ENCODE measurements at regions not wholly inside any gene's neighbourhood (a gene's known extent, or its start where the extent isn't known, plus 50 kb on each side); places are given as distances from the start of the nearest gene placed in this dataset.

GRCh38 chr4:178296669-178297068, 854.4 kb upstream of the AGA start:
- no peak for TF ChIP-seq CTCF (IDR thresholded peaks at IDR 0.05)
- no peak for TF ChIP-seq POLR2A (IDR thresholded peaks at IDR 0.05)
- Histone ChIP-seq H3K9me3 (no peaks in the 10 kb centered on the region), H3K27me3 (no peaks in the 10 kb centered on the region), H3K36me3 (ENCODE audit: low read depth, missing control alignments) (no peaks in the 10 kb centered on the region), H3K4me3 (no peak overlapping the region), H3K27ac (no peak overlapping the region), H3K4me1 (no peaks in the 10 kb centered on the region)
- intact Hi-C loops (cut with DNase I; ENCODE audit: low total_unique reads) = no loop called here
- WGBS, 2 donors = 100% methylated on average over 1 of the region's 1 CpG
- no peak for DNase-seq

DNA sequence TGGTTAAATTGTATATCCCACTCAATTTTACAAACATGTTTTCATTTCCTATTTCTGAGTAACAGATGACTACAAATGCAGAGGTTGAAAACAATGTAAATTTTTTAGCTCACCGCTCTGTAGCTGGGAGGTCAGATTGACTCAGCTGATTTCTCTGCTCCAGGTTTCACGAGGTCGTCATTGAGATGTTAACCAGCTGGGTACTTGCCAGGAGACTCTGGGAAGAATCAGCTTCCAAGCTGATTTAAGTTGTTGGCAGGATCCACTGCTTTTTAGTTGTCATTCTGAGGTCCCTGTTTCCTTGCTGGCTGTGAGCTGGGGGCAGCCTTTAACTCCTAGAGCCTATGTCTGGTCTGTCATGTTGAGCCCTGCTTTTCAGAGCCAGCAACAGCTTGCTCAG, 864.3 kb upstream of the AGA start:
- Histone ChIP-seq H3K9me3 (no peaks in the 10 kb centered on the region), H3K4me3 (no peak overlapping the region), H3K27ac (no peak overlapping the region), H3K4me1 (no peaks in the 10 kb centered on the region), H3K36me3 (ENCODE audit: low read depth, missing control alignments) (no peaks in the 10 kb centered on the region), H3K27me3 (no peaks in the 10 kb centered on the region)
- intact Hi-C loops (cut with DNase I; ENCODE audit: low total_unique reads) = no loop called here
- TF ChIP-seq CTCF (IDR thresholded peaks at IDR 0.05) = no peak
- TF ChIP-seq POLR2A (IDR thresholded peaks at IDR 0.05) = no peak
- 19 to 28% methylated on average over 3 of the region's 3 CpGs for WGBS, 2 donors
- no peak for DNase-seq

GRCh38 chr4:178309890-178310289, 867.7 kb upstream of the AGA start:
- no peaks in the 10 kb centered on the region for H3K36me3 ChIP-seq (ENCODE audit: low read depth, missing control alignments)
- 78 to 82% methylated on average over 2 of the region's 2 CpGs for WGBS, 2 donors
- no peak overlapping the region for H3K4me3 ChIP-seq
- intact Hi-C loops (cut with DNase I; ENCODE audit: low total_unique reads) = no loop called here
- no peak for DNase-seq
- H3K27ac ChIP-seq = no peak overlapping the region
- H3K27me3 ChIP-seq = no peaks in the 10 kb centered on the region
- no peaks in the 10 kb centered on the region for H3K9me3 ChIP-seq
- H3K4me1 ChIP-seq = no peaks in the 10 kb centered on the region
- no peak for TF ChIP-seq CTCF (IDR thresholded peaks at IDR 0.05)
- no peak for TF ChIP-seq POLR2A (IDR thresholded peaks at IDR 0.05)

GRCh38 chr4:178311997-178312396, 869.8 kb upstream of the AGA start:
- Histone ChIP-seq H3K4me1 (no peaks in the 10 kb centered on the region), H3K36me3 (ENCODE audit: low read depth, missing control alignments) (no peaks in the 10 kb centered on the region), H3K27ac (no peak overlapping the region), H3K9me3 (no peaks in the 10 kb centered on the region), H3K27me3 (no peaks in the 10 kb centered on the region), H3K4me3 (no peak overlapping the region)
- intact Hi-C loops (cut with DNase I; ENCODE audit: low total_unique reads) = no loop called here
- DNase-seq = no peak
- TF ChIP-seq POLR2A (IDR thresholded peaks at IDR 0.05) = no peak
- TF ChIP-seq CTCF (IDR thresholded peaks at IDR 0.05) = no peak
- WGBS, 2 donors = 88 to 92% methylated on average over 2 of the region's 2 CpGs

- intact Hi-C loops (cut with DNase I; ENCODE audit: low total_unique reads) = no loop called here
- Histone ChIP-seq H3K36me3 (ENCODE audit: low read depth, missing control alignments) (no peaks in the 10 kb centered on the region), H3K9me3 (no peaks in the 10 kb centered on the region), H3K27me3 (no peaks in the 10 kb centered on the region), H3K27ac (no peak overlapping the region), H3K4me1 (no peaks in the 10 kb centered on the region), H3K4me3 (no peak overlapping the region)
- DNase-seq = no peak
- TF ChIP-seq POLR2A (IDR thresholded peaks at IDR 0.05) (no peak), CTCF (IDR thresholded peaks at IDR 0.05) (no peak)
- WGBS, 2 donors = 89 to 94% methylated on average over 3 of the region's 3 CpGs
These were observed 872.0 kb upstream of the AGA start for GRCh38 chr4:178314287-178314686.
